ENCODE measurements at regions not wholly inside any gene's neighbourhood (a gene's known extent, or its start where the extent isn't known, plus 50 kb on each side); places are given as distances from the start of the nearest gene placed in this dataset.

GRCh38 chr7:15755061-15755460 is 68.6 kb upstream of the MEOX2 start:
- DNase-seq (ENCODE audit: low read depth, low spot score): no peak

DNA sequence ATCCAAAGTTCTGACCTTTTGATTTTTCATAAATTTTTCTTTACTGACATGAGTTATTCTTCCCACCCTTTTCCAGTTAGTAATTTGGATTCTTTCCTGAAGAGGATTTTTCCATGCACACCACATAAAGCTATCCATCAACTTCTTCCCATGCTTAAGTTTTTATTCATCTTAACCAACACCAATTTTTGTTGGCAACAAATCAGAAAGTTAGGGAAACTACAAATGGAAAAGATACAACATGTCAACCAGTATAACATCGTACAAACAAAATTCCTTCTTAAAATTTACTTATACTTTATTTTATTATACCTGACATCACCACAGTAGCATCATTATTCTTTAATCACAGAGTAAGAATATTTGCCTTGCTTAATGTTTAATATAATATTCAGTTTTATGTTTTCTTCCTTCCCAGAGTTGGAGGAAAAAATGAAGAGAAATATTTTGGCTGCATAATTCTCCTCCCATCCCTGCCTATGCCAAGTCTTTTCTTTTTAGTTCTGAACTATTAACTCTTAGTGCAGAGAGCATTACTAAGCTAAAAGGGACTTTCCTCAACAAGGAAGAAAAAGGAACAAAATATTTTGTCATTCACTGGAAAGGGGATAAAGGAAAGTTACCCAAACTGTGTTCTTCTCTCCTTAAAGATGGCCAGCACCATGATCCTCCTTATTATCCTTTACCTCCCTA is 67.5 kb upstream of the MEOX2 start:
- DNase-seq (ENCODE audit: low read depth, low spot score): no peak

- no peak for DNase-seq (ENCODE audit: low read depth, low spot score)
Measured at GRCh38 chr7:15752377-15752776, 65.9 kb upstream of the MEOX2 start.

DNA sequence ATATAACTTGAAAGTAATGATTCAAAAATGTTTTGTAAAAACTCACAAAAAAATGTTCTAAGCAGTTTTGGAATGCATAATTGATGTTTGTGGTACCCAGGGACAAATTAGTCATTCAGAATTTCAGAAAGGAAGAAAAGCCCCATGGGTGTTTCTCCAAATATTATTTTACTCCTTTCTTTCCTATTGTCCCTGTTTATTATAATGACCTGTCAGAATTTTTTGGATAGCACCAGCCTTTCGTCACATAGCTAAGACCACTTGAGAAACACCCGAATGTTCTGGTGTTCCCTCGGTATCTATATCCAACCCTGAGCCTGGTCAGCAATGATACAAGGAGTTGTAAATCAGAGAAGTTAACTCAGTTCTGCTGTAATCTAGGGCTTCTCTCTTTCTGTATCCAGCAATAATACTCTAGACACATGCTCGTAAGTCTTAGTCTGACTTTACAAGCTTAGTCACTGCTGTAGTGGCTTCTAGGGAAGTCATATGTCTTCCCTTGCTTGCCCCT is 64.8 kb upstream of the MEOX2 start:
- DNase-seq (ENCODE audit: low read depth, low spot score): no peak

DNA sequence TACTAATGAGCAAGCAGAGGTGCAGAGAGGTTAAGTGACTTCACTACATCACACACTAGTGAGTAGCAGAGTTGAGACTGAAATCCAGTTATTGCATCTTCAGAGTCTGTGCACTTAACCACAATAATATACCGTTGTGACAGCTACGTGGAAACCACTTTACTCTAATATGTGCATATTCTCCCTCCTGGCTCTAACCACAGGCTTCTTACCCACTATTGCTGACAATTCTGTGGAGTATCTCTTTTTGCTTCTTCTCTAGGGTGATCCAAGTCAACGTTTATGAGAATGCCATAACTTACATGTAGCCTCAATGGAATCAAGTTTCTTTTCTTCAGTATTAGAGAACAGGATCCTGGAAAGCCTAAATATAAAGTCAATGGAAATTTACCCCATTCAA is 64.2 kb upstream of the MEOX2 start:
- DNase-seq (ENCODE audit: low read depth, low spot score): no peak

DNA sequence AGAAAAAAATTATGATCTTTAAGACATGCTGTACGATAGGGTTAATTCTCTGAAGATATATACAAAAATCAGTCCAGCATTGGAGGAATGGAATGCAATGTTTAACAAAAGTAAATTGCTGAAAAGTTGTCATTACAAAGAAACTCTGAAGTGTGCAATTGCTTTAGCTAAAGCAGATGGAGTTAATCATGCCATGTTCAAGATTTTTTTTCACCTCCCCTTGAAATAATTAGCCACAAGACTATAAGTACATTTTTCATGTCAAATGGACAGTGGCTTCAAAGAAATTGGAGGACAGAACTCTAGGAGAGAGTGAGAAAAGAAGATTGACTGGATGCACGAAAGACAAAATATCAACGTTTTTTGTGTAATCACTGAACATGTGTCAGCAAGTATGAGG is 63.1 kb upstream of the MEOX2 start:
- DNase-seq (ENCODE audit: low read depth, low spot score): no peak

GRCh38 chr7:15747712-15748111 is 61.2 kb upstream of the MEOX2 start:
- DNase-seq (ENCODE audit: low read depth, low spot score): no peak

DNA sequence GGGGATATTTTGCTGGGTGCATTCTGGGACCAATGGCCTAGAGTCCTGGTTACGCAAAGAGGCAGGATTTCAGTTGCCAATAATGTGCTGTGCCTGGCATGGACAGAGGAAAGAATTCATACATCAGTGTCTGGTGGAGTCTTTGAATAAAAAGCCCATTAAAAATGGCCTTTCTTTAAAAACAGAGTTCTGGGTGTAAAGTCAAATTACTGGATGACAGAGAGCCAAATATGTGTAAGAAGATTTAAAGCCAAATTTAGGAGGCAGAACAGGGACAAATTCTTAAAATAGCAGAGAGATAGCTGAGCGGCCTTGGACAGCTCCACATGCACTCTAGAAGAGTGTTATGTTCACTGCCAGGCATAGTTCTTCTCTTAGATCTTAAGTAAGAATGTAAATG is 60.8 kb upstream of the MEOX2 start:
- DNase-seq (ENCODE audit: low read depth, low spot score): peak; percentile 6

- DNase-seq (ENCODE audit: low read depth, low spot score): no peak
Measured at GRCh38 chr7:15743926-15744480, 57.5 kb upstream of the MEOX2 start.

GRCh38 chr7:15737601-15738000 is 51.1 kb upstream of the MEOX2 start:
- no peak for DNase-seq (ENCODE audit: low read depth, low spot score)
